GM18870 (cell line): ENCODE measurements at regions not wholly inside any gene's neighbourhood (a gene's known extent, or its start where the extent isn't known, plus 50 kb on each side); places are given as distances from the start of the nearest gene placed in this dataset.

ENCODE experiments used
- ATAC-seq: cut with Tn5 transposase; IDR thresholded peaks from one replicate; pipeline ENCODE4 v1.9.1; 2021; ENCODE audit warnings: moderate library complexity; ENCODE audit not compliant: unreplicated experiment

DNA sequence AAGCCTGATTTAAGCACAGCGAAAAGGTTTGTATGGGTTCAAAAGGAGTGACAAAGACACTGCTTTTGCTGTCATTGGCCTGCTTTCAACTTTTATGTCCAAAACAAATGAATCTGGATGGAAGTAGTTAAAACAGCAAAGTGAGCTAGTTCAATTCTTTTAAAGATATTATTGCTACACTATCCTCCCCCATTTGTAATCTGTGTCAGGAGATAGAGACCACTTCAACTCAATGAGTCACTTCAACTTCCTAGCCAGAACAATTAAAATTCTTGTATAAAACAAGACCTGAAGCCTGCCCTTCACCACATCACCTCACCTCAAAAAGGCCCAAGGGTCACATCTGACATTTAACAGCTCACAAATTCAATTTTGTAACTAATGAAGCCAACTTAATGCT is 364.1 kb upstream of the LYPLAL1 start:
- no peak for ATAC-seq

GRCh38 chr1:218810306-218810705 is 363.4 kb upstream of the LYPLAL1 start:
- ATAC-seq = no peak

- no peak for ATAC-seq
Measured at GRCh38 chr1:218811497-218811896, 362.2 kb upstream of the LYPLAL1 start.

GRCh38 chr1:218812360-218812759 is 361.3 kb upstream of the LYPLAL1 start:
- no peak for ATAC-seq

DNA sequence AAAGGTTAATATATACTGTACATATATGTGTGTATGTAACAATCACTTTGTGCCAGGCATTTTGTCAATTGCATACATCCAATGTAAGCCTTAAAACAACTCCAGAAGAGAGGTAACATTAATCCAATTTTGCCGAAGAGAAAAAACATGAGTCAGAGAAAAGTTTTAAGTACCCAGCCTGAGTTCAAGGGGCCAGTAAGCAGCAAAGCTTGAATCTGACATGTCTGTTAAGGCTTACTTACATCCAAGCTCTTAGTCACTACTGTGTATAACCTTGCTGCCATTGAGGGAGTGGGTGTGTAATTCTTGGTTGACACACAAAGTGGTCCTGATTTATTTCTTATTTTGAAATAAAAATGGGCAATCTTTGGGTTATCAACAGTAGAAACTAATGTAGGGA is 360.4 kb upstream of the LYPLAL1 start:
- no peak for ATAC-seq

DNA sequence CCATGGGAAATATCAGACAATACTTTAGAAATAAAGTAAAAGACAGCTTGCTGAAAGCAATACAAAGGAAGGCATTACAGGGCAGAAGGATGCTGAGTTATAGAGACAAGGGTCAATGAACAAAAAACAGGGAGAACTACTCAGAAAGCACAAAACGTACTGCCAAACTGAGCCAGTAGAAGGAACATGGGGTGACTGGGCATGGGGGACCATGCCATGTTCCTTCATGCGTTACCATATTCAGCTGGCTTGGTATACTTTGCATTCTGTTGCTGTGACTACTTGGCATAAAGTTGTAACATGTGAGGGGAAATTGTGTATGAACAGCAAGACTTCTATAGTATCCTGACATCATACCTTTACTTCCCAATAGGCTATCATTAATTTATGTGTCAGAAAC is 358.6 kb upstream of the LYPLAL1 start:
- no peak for ATAC-seq

DNA sequence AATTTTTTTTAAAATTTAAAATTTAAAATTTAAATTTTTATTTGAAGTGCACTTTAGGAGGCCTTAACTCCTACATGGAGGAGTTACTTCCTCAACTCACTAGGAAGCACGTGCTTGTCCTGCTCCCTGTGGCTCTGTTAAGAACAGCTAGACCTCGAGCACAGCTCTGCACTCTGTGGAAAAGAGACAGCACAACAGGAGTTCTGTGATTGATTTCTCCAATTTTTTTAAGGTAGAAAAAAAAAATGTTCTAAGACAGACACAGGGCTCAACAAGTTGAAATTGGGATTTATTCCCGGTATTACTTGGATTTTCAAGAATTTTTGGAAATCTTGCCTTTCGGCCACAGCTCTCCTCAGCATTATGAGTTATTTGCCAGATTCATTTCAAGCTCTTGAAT is 356.6 kb upstream of the LYPLAL1 start:
- ATAC-seq = no peak

GRCh38 chr1:218817691-218818465 is 355.8 kb upstream of the LYPLAL1 start:
- ATAC-seq = no peak

- peak; percentile 91 for ATAC-seq
Measured at GRCh38 chr1:218823291-218823900, 350.3 kb upstream of the LYPLAL1 start.

- no peak for ATAC-seq
Measured at GRCh38 chr1:218827486-218827885, 346.2 kb upstream of the LYPLAL1 start.

- no peak for ATAC-seq
Measured at GRCh38 chr1:218828125-218828650, 345.5 kb upstream of the LYPLAL1 start.

DNA sequence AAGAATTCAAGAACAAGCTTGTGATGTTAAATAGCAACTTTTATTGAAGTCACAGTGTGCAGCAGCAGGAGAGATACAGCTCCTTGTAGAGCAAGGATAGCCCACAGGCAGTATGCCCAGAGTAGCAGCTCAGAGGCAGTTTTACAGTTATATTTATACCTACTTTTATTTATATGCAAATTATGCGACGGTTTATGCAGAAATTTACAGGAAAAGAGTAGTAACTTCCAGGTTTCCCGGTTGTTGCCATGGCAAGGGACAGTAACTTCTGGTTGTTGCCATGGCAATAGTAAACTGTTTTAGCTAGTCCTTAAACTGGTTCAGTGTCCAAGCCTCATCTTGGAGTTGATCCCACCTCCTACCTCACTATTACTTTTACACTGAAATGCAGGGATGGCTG is 344.6 kb upstream of the LYPLAL1 start:
- no peak for ATAC-seq

DNA sequence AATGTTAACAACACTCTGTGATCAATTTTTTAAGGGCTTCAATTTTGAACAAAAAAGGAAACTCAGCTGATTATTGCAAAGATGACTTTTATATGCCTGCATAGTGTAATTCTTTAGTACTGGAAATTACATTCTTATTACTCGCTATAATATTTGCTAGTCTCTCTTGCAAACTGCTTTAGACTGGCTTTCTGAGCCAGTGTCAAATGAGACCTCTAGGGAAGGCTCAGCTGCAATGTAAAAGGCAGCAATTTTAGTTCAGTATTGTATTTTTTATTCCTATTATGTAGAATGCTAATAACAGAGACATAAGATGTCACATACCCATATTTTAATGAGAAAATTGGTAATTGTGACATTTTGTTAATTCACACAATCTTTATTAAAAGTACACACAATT is 338.1 kb upstream of the LYPLAL1 start:
- ATAC-seq = no peak

GRCh38 chr1:218836264-218836663 is 337.4 kb upstream of the LYPLAL1 start:
- ATAC-seq = no peak

DNA sequence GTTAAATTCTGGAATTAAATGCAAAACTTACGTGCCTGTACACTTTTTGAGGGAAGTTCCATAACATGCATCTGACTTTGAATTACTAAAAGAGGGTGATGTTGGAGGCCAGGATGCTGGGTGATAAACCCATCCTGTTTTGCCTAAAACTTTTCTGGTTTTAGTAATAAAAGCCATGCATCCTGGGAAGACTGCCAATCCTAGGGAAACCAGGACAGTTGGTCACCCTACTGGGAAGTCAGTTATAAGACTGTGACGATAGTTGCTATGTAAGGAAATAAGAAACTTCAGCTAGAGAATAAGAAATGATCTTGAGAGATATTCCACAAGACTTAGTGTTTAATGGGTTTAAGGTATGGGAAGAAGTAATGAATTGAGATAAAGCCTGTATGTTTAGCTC is 336.6 kb upstream of the LYPLAL1 start:
- ATAC-seq = no peak

DNA sequence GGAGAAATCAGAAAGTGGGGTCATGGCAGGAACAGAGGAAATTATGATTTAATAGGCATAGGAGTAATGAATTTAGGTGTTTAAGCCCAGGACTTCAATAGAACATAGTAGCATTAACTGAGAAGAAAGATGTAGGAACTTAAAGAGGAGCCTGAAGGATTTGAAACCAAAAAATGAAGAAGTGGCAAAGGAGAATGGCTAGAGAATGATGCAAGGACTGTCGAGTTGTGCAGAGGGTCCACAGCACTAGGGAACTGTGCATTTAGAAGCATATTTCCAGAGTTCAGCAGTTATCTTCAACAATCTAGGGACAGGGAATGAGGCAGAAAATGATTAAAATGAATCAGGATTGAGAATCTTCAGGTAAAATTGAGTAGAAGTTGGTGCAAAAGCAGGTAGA is 328.1 kb upstream of the LYPLAL1 start:
- no peak for ATAC-seq

GRCh38 chr1:218846181-218846580 is 327.5 kb upstream of the LYPLAL1 start:
- no peak for ATAC-seq

DNA sequence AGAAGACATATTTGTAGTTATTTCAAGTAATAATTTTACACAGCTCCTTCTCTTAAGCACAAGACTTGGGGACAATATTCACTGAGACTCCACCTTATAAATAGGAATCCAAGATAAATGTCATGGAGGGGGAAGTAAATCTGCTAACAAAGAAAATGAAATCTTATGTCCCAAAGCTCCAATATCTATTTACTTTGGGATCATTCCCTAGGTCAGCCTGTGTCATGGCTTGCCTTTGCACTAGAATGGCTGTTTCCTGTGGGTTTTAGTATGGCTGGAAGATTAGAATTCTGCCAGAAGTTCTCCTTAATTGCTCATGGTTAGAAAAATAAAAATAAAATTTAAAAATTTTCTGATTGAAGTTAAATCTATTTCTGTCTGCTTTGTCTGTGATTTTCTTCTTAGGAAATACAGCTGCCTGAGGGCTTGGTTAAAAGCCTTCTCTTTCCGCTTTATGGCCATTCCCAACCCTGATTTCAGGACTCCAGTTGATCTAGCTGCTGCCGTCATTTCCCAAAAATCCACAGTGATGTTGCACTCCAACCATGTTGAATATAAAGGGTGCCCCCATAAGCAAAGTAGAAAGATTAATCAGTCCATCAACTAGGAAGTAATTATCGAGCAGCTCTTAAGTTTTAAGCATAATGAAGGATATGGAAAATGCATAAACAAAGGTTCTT is 326.4 kb upstream of the LYPLAL1 start:
- no peak for ATAC-seq

- no peak for ATAC-seq
Measured at GRCh38 chr1:218848009-218848408, 325.7 kb upstream of the LYPLAL1 start.

- no peak for ATAC-seq
Measured at GRCh38 chr1:218850367-218850766, 323.3 kb upstream of the LYPLAL1 start.

DNA sequence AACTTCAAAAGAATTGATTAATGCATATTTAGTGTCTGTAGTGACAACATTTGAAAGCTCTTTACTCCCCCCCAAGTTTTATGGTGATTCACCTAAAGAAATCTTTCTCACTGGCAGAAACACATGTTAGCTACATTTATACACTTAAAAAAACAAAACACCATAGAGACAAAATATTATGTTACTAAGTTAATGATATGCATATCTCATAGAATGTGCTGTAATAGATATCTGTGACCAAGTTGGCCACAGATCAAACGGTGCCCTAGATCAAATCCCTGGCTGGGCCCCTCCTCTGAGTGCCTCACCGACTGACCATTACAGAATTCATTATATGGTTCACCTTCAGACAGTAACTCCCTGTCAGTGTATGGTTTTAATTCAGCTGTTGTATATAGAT is 322.1 kb upstream of the LYPLAL1 start:
- ATAC-seq = no peak

GRCh38 chr1:218852527-218852926 is 321.2 kb upstream of the LYPLAL1 start:
- ATAC-seq = no peak
